K562 (cell line): ENCODE measurements at regions not wholly inside any gene's neighbourhood (a gene's known extent, or its start where the extent isn't known, plus 50 kb on each side); places are given as distances from the start of the nearest gene placed in this dataset.

ENCODE experiments used
- ATAC-seq: fragments of 200-7000 bp; cut with Tn5 transposase; 3 replicates; pipeline ENCODE4 v1.9.1; 2020; ENCODE audit warnings: moderate library complexity
- BruUV-seq: library from RNA; stranded (reverse); fragments of 400-500 nt; replicated peaks from 2 replicates; lab custom pipeline; 2021; lab: Mats Ljungman, UMichigan
- CTCF ChIA-PET: fragments of 300-600 bp; formaldehyde crosslinking; extraction: SDS; loops from one replicate; lab custom pipeline; 2021; ENCODE audit warnings: low intra/inter-chr PET ratio; lab: Yijun Ruan, JAX
- POLR2A ChIA-PET: fragments of 300-600, 350-650 bp; sonication (Branson Sonifier 250); formaldehyde crosslinking; extraction: SDS; loops from one replicate; lab custom pipeline; 2021; ENCODE audit warnings: antibody characterized with exemption, inconsistent platforms; lab: Yijun Ruan, JAX
- DNase-seq, 4 experiments: peaks; one replicate each; pipeline versions ENCODE4 v3.0.0 to v3.0.0-alpha.2; 2011 to 2018; ENCODE audit warnings: low spot score in 3 of 4, mixed read lengths in 3 of 4; ENCODE audit errors: extremely low read depth in 1 of 4
- FAIRE-seq: peaks from 2 replicates; lab custom pipeline; 2011; peaks lifted over from hg19 to GRCh38; lab: Jason Lieb, UNC
- H2AFZ ChIP-seq: 2 replicates; pipeline ENCODE4 v1.6.0; 2011; ENCODE audit warnings: low read depth, low read length, control low read depth, inconsistent platforms
- H3K27ac ChIP-seq: fragments of 200-600 bp; 3 replicates; pipeline ENCODE4 v1.8.0; 2011; ENCODE audit warnings: low read depth, mild to moderate bottlenecking, control low read depth, inconsistent platforms, low read length, moderate library complexity, mixed read lengths; ENCODE audit errors: extremely low read depth
- H3K27me3 ChIP-seq, 2 experiments: fragments of 300-600 bp in 1 of 2; 2 replicates in 1 of 2; 3 replicates in 1 of 2; pipeline versions ENCODE4 v1.6.0 to v1.8.0; 2011; ENCODE audit warnings: inconsistent platforms in 2 of 2, low read length in 2 of 2, mild to moderate bottlenecking in 1 of 2, mixed read lengths in 1 of 2, moderate library complexity in 1 of 2; ENCODE audit not compliant: control insufficient read depth in 2 of 2, insufficient read depth in 2 of 2
- H3K36me3 ChIP-seq: fragments of 300-600 bp; 3 replicates; pipeline ENCODE4 v1.8.0; 2011; ENCODE audit warnings: mild to moderate bottlenecking, low read length, inconsistent platforms; ENCODE audit not compliant: control insufficient read depth, insufficient read depth
- H3K4me1 ChIP-seq, 2 experiments: fragments of 200-600 bp in 1 of 2; replicated peaks in 1 of 2; 2 replicates in 1 of 2; 3 replicates in 1 of 2; pipeline versions ENCODE4 v1.5.1 to v1.8.0; 2011; ENCODE audit warnings: inconsistent platforms in 2 of 2, low read length in 2 of 2, mild to moderate bottlenecking in 1 of 2, mixed read lengths in 1 of 2, moderate library complexity in 1 of 2; ENCODE audit not compliant: control insufficient read depth in 2 of 2, insufficient read depth in 2 of 2
- H3K4me2 ChIP-seq: 2 replicates; pipeline ENCODE4 v1.6.1; 2011; ENCODE audit warnings: low read length, control low read depth, inconsistent platforms, mixed read lengths; ENCODE audit not compliant: insufficient read depth
- H3K4me3 ChIP-seq: fragments of 200-600 bp; sonication (generic), shearing (Covaris generic); 2 replicates; pipeline ENCODE4 v1.5.1; 2016; ENCODE audit warnings: control low read depth, inconsistent platforms
- H3K79me2 ChIP-seq: fragments of 200-600 bp; 3 replicates; pipeline ENCODE4 v1.8.0; 2011; ENCODE audit warnings: low read length, inconsistent platforms; ENCODE audit not compliant: control insufficient read depth, insufficient read depth
- H3K9ac ChIP-seq, 2 experiments: 2 replicates each; pipeline versions ENCODE4 v1.6.0 to v1.6.1; 2011; ENCODE audit warnings: low read depth in 2 of 2, low read length in 2 of 2, control low read depth in 1 of 2, inconsistent platforms in 1 of 2, mild to moderate bottlenecking in 1 of 2, mixed read lengths in 1 of 2; ENCODE audit not compliant: insufficient read depth in 1 of 2
- H3K9me1 ChIP-seq: one replicate; pipeline ENCODE4 v1.6.0; 2011; ENCODE audit warnings: inconsistent platforms, mild to moderate bottlenecking, low read length, moderate library complexity; ENCODE audit not compliant: control insufficient read depth, insufficient read depth
- H3K9me3 ChIP-seq: replicated peaks from 2 replicates; pipeline ENCODE4 v1.5.1; 2011; ENCODE audit warnings: low read depth, low read length, inconsistent platforms; ENCODE audit not compliant: control insufficient read depth, insufficient read depth
- H4K20me1 ChIP-seq: replicated peaks from 2 replicates; pipeline ENCODE4 v1.6.1; 2011; ENCODE audit warnings: low read length, inconsistent platforms, mixed read lengths; ENCODE audit not compliant: control insufficient read depth, insufficient read depth
- CBX8 ChIP-seq: fragments of 200-600 bp; sonication (generic); IDR thresholded peaks from 2 replicates; pipeline ENCODE4 v1.6.1; 2012; ENCODE audit warnings: borderline replicate concordance, mixed run types, low read depth, mild to moderate bottlenecking, moderate library complexity, mixed read lengths, low read length, control low read depth, inconsistent platforms; ENCODE audit not compliant: poor library complexity, severe bottlenecking; ENCODE audit errors: extremely low read depth
- RBM14 ChIP-seq: fragments of 200-400 bp; formaldehyde crosslinking; IDR thresholded peaks from 2 replicates; pipeline ENCODE4 v1.6.1; 2018; ENCODE audit warnings: low read depth, mild to moderate bottlenecking, low read length, moderate library complexity, borderline replicate concordance; ENCODE audit not compliant: insufficient read depth
- SMARCA4 ChIP-seq: fragments of 450-650 bp; IDR thresholded peaks from 2 replicates; pipeline ENCODE4 v1.6.1; 2016
- SRSF9 ChIP-seq: fragments of 200-400 bp; formaldehyde crosslinking; IDR thresholded peaks from 2 replicates; pipeline ENCODE4 v1.6.1; 2017; ENCODE audit warnings: low read depth, low read length, borderline replicate concordance
- ZBED1 ChIP-seq: IDR thresholded peaks from 2 replicates; pipeline ENCODE4 v1.6.1; 2014
- ZBTB1 ChIP-seq: sonication (generic); formaldehyde crosslinking; IDR thresholded peaks from 2 replicates; pipeline ENCODE4 v1.8.1; 2023; ENCODE audit warnings: missing genetic modification reagents, low read depth, mild to moderate bottlenecking, borderline replicate concordance
- ZBTB33 ChIP-seq: sonication (generic); formaldehyde crosslinking; IDR thresholded peaks from 2 replicates; pipeline ENCODE4 v1.8.1; 2023; ENCODE audit warnings: mild to moderate bottlenecking, missing genetic modification reagents
- ZNF143 ChIP-seq: sonication (generic); formaldehyde crosslinking; IDR thresholded peaks from 2 replicates; pipeline ENCODE4 v1.9.0; 2022; ENCODE audit warnings: mild to moderate bottlenecking, missing genetic modification reagents
- ZNF197 ChIP-seq: fragments of 200-800 bp; sonication (Bioruptor generic); IDR thresholded peaks from 2 replicates; pipeline ENCODE4 v1.6.1; 2016; ENCODE audit warnings: low read depth, missing genetic modification characterization, missing compliant biosample characterization
- ZNF639 ChIP-seq, 2 experiments: fragments of 200-800 bp in 1 of 2; sonication (Bioruptor generic) in 1 of 2; sonication (generic) in 1 of 2; formaldehyde crosslinking in 1 of 2; IDR thresholded peaks in 1 of 2; conservative IDR thresholded peaks in 1 of 2; 2 replicates each; pipeline versions ENCODE4 v1.5.0 to v1.6.1; 2016 to 2020; ENCODE audit warnings: missing compliant biosample characterization in 1 of 2, missing genetic modification characterization in 1 of 2, missing genetic modification reagents in 1 of 2
- ZNF75A ChIP-seq: fragments of 450-650 bp; formaldehyde crosslinking; IDR thresholded peaks from 2 replicates; pipeline ENCODE4 v1.4.0; 2020; ENCODE audit warnings: mild to moderate bottlenecking
- WGBS: fragments of 100-300 bp; shearing (Covaris generic); methylation state at CpG from one replicate; pipeline ENCODE4 v1.1.6; 2016; ENCODE audit warnings: low coverage, mixed read lengths; ENCODE audit not compliant: insufficient coverage; ENCODE audit errors: missing lambda C conversion rate; 5-methylcytosine and 5-hydroxymethylcytosine counted together
- in situ Hi-C: fragments of 300-500 bp; cut with MboI; formaldehyde crosslinking; loops from 4 replicates; pipeline ENCODE4 v1.15.0; 2018; ENCODE audit warnings: inconsistent platforms, mixed read lengths
- intact Hi-C: fragments of 100-400 bp; cut with micrococcal nuclease; formaldehyde crosslinking; loops from 2 replicates; pipeline ENCODE4 v1.14.2; 2022

GRCh38 chr3:68139897-68140296, 485.5 kb upstream of the SUCLG2 start (continued):
- TF ChIP-seq ZBTB33 (CRISPR knock-in tag) (no peak), ZBED1 (no peak)

DNA sequence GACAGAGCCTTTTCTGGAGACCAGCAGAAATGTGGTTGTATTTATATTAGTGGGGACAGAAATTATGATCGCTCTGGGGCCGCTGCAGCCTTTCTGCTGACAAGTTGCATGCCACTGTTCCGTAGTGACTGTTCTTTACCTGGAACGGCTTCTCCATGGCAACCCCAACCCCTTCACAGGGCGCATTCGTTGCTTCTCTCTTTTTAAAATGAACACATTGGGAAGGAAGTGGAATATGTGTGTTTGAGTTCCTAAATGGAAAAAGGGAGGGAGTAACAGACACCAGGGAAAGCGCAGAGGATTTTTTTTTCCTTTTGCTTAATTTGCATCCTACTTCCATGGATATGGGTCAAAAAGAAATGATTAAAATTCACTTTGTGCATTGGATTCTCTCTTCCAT, 482.0 kb upstream of the SUCLG2 start:
- intact Hi-C loops (no loop called here), in situ Hi-C loops (no loop called here)
- Histone ChIP-seq H3K9ac (no peak overlapping the region), H3K27me3 (no peaks in the 10 kb centered on the region), H3K4me3 (no peak overlapping the region), H3K4me1 (no peaks in the 10 kb centered on the region), H3K79me2 (no peaks in the 10 kb centered on the region), H3K4me2 (no peak overlapping the region), H3K9me3 (no peaks in the 10 kb centered on the region), H2AFZ (no peak overlapping the region), H3K36me3 (no peaks in the 10 kb centered on the region), H3K27ac (no peak overlapping the region), H4K20me1 (no peaks in the 10 kb centered on the region), H3K9me1 (no peaks in the 10 kb centered on the region)
- no TSS peak for BruUV-seq
- ChIA-PET CTCF (no interaction called here), POLR2A (no interaction called here)
- TF ChIP-seq ZNF639 (CRISPR knock-in tag; conservative IDR thresholded peaks at IDR 0.05 in 1 of 2, IDR thresholded peaks at IDR 0.05 in 1 of 2) (no peak), ZNF197 (CRISPR knock-in tag) (no peak), ZNF75A (no peak), CBX8 (no peak), ZNF143 (no peak), RBM14 (no peak), ZBTB1 (CRISPR knock-in tag) (no peak), SMARCA4 (no peak), SRSF9 (no peak)
- ATAC-seq: no peak
- no peak for FAIRE-seq
- no peak for DNase-seq
- WGBS: 0% methylated on average over 7 of the region's 7 CpGs
